ENCODE measurements at regions not wholly inside any gene's neighbourhood (a gene's known extent, or its start where the extent isn't known, plus 50 kb on each side); places are given as distances from the start of the nearest gene placed in this dataset.

GRCh38 chr6:74000666-74001490, 304.9 kb downstream of the CD109 start:
- TF ChIP-seq, protein P1, sequence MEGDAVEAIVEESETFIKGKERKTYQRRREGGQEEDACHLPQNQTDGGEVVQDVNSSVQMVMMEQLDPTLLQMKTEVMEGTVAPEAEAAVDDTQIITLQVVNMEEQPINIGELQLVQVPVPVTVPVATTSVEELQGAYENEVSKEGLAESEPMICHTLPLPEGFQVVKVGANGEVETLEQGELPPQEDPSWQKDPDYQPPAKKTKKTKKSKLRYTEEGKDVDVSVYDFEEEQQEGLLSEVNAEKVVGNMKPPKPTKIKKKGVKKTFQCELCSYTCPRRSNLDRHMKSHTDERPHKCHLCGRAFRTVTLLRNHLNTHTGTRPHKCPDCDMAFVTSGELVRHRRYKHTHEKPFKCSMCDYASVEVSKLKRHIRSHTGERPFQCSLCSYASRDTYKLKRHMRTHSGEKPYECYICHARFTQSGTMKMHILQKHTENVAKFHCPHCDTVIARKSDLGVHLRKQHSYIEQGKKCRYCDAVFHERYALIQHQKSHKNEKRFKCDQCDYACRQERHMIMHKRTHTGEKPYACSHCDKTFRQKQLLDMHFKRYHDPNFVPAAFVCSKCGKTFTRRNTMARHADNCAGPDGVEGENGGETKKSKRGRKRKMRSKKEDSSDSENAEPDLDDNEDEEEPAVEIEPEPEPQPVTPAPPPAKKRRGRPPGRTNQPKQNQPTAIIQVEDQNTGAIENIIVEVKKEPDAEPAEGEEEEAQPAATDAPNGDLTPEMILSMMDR (conservative IDR thresholded peaks at IDR 0.05; ENCODE audit: low read length), result no peak
- no peak for TF ChIP-seq EZH2phosphoT487 (IDR thresholded peaks at IDR 0.05; ENCODE audit: borderline replicate concordance, low read depth, low read length)
